Putamen (tissue), 1 donor: ENCODE measurements at regions not wholly inside any gene's neighbourhood (a gene's known extent, or its start where the extent isn't known, plus 50 kb on each side); places are given as distances from the start of the nearest gene placed in this dataset.
"Not testable (repeated sequence)": the region's sequence is repeated elsewhere in the genome, so short reads cannot be mapped to it uniquely, and the experiment has no call there.

ENCODE experiments used
- DNase-seq: peaks from one replicate; pipeline ENCODE4 v3.0.0-alpha.2; 2016; ENCODE audit warnings: low spot score

GRCh38 chr4:23022032-23022431 is 329.3 kb downstream of the GBA3 start:
- DNase-seq, result no peak

DNA sequence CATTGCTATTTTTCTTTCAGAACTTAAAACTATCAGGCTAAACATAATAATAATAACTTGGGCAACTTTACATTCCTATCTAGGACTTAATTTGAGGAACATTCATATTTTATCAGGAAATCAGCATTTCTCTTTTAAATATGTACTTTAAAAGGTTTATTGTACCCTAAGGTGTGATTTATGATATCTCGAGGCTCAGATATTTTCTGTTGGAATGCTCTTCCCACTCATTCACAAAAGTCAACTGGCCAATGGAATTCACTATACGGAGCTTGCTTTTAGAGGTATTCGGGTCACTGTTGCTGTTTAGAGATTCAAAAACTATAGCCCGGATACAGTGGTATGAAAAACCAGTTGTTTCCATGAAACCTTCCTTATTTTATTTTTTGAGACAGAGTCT is 328.3 kb downstream of the GBA3 start:
- DNase-seq, result no peak

- DNase-seq, result not testable (repeated sequence)
Observed at GRCh38 chr4:23020399-23020798, 327.7 kb downstream of the GBA3 start.

GRCh38 chr4:23016981-23017380 is 324.2 kb downstream of the GBA3 start:
- DNase-seq, result no peak

GRCh38 chr4:23015821-23016220 is 323.1 kb downstream of the GBA3 start:
- no peak for DNase-seq

- no peak for DNase-seq
Observed at GRCh38 chr4:23009093-23009492, 316.4 kb downstream of the GBA3 start.

GRCh38 chr4:23006756-23007155 is 314.0 kb downstream of the GBA3 start:
- no peak for DNase-seq

GRCh38 chr4:23005691-23006090 is 313.0 kb downstream of the GBA3 start:
- no peak for DNase-seq

DNA sequence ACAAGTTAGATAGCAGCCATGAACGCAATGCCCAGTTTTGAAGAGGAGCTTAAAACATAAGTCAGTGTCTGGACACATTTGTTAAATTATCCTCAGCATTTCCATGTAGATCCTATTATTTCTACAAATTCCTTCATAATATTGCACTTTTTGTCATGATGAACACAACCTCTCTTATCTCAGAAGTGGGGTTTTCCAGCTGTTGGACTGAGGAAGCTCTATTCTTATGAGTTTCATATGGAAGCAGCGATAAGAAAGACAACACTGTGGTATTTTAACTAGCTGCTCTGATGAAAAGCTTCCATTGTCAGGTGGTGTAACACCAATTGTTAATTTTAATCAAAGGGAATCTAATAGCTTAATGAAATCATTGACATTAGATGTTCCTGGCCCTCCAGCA is 308.7 kb downstream of the GBA3 start:
- DNase-seq, result no peak

- no peak for DNase-seq
Observed at GRCh38 chr4:22999419-22999818, 306.7 kb downstream of the GBA3 start.

DNA sequence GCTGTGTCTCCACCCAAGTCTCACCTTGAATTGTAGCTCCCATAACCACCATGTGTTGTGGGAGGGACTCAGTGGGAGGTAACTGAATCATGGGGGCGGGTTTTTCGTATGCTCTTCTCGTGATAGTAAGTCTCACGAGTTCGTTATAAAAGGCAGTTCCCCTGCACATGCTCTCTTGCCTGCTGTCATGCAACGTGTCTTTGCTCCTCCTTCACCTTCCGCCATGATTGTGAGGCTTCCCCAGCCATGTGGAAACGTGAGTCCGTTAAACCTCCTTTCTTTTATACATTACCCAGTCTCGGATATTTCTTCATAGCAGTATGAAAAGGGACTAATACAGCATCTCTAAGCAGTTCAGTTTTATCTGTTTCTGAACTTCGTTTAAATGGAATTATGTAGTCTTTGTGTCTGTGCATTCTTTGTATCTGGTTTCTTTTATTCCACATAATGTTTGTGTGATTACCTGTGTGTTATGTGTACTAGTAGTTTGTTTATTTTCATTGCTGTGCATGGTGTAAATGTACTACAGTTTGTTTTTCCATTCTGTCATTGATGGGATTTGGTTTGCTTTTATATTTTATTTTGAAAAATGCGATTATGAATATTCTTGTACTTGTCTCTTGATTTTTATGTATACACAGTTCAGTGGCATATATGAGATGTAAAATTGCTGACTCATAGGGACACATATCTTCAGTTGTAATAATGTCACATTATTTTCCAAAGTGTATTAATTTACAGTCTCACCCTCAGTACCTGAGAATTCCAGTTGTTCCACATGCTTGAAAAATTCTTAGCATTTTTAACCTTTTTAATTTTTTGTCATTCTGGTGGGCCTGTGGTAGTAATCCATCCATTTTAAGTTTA is 304.9 kb downstream of the GBA3 start:
- DNase-seq, result no peak

- no peak for DNase-seq
Observed at GRCh38 chr4:22991576-22991975, 298.8 kb downstream of the GBA3 start.

- DNase-seq, result peak; percentile 18
Observed at GRCh38 chr4:22988526-22988925, 295.8 kb downstream of the GBA3 start.

DNA sequence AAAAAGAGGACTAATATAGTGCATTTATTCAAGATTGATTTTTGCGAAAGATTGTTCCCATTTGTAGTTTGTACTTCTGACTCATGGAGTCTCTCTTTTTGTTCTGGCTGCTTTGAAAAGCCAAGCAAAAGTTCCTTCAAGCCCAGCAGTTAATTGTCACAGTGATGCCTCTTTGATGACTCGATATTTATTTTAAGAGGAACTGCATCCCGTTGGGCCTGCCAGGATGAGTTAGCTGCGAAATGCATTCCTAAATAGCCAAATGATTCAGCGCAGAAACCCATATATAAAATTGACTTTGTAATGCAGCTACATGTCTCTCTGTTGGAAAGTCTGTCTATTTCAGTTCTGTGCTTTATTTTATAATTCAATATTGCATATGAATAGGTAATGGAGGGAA is 295.1 kb downstream of the GBA3 start:
- peak; percentile 19 for DNase-seq

GRCh38 chr4:22986881-22987280 is 294.1 kb downstream of the GBA3 start:
- no peak for DNase-seq

DNA sequence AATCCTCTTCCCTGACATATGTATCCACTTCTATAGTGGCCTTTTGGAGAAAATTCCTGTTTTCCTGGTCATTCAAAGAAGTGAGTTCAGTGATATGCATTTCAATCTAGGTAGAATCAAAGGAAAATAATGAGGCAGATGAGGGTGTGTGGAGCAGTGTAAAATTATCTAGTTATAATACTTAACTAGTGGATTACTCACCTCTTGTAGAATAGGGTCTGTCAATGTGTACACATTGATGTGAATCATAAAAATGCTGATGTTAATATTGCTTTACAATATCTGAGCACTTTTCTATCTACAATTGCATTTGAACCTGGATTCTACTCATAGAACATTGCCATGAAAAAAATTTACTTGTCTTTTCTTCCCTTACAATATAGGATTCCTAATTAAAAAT is 293.5 kb downstream of the GBA3 start:
- no peak for DNase-seq

DNA sequence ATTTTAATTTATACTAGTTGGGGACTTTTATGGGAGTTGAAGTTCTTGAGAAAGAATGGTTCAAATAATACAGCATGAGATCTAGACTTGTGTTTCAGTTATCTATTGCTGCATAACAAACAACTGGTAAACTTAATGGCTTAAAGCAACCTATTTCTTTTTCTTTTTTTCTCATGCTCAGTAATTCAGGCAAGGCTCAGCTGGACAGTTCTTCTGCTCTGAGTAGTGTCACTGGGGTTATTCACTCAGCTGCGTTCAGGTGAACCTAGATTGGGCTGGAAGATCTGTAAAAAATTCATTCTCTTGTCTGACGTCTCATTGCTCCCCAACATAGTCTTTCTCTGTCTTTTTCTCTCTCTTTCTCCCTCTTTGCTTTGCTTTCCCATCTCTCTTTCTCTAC is 291.7 kb downstream of the GBA3 start:
- no peak for DNase-seq

DNA sequence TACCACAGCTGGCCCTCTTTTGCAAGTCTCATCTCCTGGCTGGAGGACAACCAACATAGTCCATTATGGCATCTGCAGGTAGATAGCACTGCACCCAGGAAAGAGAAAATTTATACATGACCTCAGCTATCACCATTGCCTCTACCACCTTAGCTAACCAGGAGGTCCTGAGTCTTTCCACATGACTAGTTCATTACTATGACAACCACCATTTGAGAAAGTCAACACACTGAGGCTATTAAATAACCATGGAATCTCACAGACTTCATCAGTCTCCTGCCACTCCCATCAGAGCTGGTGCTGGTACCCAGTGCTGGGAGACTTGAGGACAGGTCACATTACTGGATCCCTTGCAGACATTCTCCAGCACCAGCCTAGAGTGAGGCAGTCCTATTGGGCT is 285.9 kb downstream of the GBA3 start:
- no peak for DNase-seq

- DNase-seq, result no peak
Observed at GRCh38 chr4:22970665-22971064, 277.9 kb downstream of the GBA3 start.

DNA sequence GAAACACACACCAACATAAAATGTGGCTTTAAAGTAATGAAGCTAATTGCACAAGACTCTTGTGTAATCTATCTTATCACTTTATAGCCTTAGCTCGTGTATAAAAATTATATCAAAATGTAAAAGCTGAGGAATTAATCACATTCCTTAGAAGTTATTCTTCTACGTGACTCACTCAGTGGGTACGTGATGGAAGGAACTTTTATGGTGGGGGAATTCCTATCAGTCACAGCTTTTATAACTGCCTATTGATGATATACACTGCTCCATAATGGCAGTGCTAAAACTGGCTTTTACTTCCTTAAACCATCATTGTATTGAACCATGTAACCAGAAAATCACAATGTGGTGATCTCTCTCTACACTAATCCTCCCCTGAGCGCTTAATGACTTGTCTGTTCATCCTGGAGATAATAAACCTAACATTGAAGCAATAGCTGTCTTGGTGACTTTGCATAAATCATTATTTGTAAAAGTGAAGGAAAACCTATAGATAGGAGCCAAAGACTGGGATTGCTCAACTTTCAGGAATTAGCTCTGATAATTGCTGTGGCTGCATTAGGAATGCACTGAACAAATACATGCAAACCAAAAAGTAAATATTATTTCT is 276.7 kb downstream of the GBA3 start:
- DNase-seq, result no peak

GRCh38 chr4:22962295-22962694 is 269.6 kb downstream of the GBA3 start:
- no peak for DNase-seq

GRCh38 chr4:22959483-22959882 is 266.7 kb downstream of the GBA3 start:
- DNase-seq, result no peak

- no peak for DNase-seq
Observed at GRCh38 chr4:22957774-22958309, 265.1 kb downstream of the GBA3 start.
